GM23338 (cell line): ENCODE measurements at regions not wholly inside any gene's neighbourhood (a gene's known extent, or its start where the extent isn't known, plus 50 kb on each side); places are given as distances from the start of the nearest gene placed in this dataset.
"Not testable (repeated sequence)": the region's sequence is repeated elsewhere in the genome, so short reads cannot be mapped to it uniquely, and the experiment has no call there.

Source experiments
- CREB1 ChIP-seq: fragments of 250-450 bp; sonication (Bioruptor Pico); IDR thresholded peaks from 2 replicates; pipeline ENCODE4 v1.5.0; 2020; ENCODE audit warnings: low read depth, mild to moderate bottlenecking, moderate library complexity
- EZH2 ChIP-seq: fragments of 200-600 bp; sonication (generic); IDR thresholded peaks from one replicate; pipeline ENCODE4 v1.8.0; 2017; ENCODE audit warnings: antibody characterized with exemption, mild to moderate bottlenecking, low read depth; ENCODE audit not compliant: unreplicated experiment
- EZH2phosphoT487 ChIP-seq: fragments of 200-600 bp; sonication (generic); IDR thresholded peaks from one replicate; pipeline ENCODE4 v1.8.1; 2018; ENCODE audit warnings: antibody characterized with exemption; ENCODE audit not compliant: unreplicated experiment
- JUNB ChIP-seq: IDR thresholded peaks from one replicate; pipeline ENCODE4 v1.6.1; 2016; ENCODE audit warnings: antibody characterized with exemption; ENCODE audit not compliant: unreplicated experiment
- NANOG ChIP-seq: IDR thresholded peaks from 2 replicates; pipeline ENCODE4 v1.6.1; 2016; ENCODE audit warnings: antibody characterized with exemption, borderline replicate concordance
- POLR2AphosphoS5 ChIP-seq: IDR thresholded peaks from 2 replicates; pipeline ENCODE4 v1.6.1; 2016; ENCODE audit warnings: antibody characterized with exemption, low read depth
- REST ChIP-seq: IDR thresholded peaks from one replicate; pipeline ENCODE4 v1.6.1; 2018; ENCODE audit warnings: antibody characterized with exemption; ENCODE audit not compliant: unreplicated experiment
- STAT1 ChIP-seq: IDR thresholded peaks from one replicate; pipeline ENCODE4 v1.6.1; 2016; ENCODE audit warnings: antibody characterized with exemption; ENCODE audit not compliant: unreplicated experiment
- ZNF331 ChIP-seq: fragments of 250-450 bp; sonication (Bioruptor Pico); IDR thresholded peaks from 2 replicates; pipeline ENCODE4 v1.5.0; 2020; ENCODE audit warnings: low read depth, mild to moderate bottlenecking, moderate library complexity
- TF ChIP-seq, protein P1 (sequence below), 2 experiments: fragments of 200-600 bp in 1 of 2; sonication (generic) in 1 of 2; conservative IDR thresholded peaks; 2 replicates each; pipeline versions ENCODE4 v1.5.1 to v1.6.1; 2016 to 2017; ENCODE audit warnings: antibody characterized with exemption in 2 of 2, low read depth in 2 of 2, mild to moderate bottlenecking in 2 of 2, moderate library complexity in 1 of 2

- TF ChIP-seq, protein P1, sequence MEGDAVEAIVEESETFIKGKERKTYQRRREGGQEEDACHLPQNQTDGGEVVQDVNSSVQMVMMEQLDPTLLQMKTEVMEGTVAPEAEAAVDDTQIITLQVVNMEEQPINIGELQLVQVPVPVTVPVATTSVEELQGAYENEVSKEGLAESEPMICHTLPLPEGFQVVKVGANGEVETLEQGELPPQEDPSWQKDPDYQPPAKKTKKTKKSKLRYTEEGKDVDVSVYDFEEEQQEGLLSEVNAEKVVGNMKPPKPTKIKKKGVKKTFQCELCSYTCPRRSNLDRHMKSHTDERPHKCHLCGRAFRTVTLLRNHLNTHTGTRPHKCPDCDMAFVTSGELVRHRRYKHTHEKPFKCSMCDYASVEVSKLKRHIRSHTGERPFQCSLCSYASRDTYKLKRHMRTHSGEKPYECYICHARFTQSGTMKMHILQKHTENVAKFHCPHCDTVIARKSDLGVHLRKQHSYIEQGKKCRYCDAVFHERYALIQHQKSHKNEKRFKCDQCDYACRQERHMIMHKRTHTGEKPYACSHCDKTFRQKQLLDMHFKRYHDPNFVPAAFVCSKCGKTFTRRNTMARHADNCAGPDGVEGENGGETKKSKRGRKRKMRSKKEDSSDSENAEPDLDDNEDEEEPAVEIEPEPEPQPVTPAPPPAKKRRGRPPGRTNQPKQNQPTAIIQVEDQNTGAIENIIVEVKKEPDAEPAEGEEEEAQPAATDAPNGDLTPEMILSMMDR (conservative IDR thresholded peaks at IDR 0.05; ENCODE audit: low read depth in 2 of 2): not testable (repeated sequence)
- TF ChIP-seq REST; POLR2AphosphoS5; EZH2; STAT1; EZH2phosphoT487; CREB1 (CRISPR knock-in tag); JUNB; ZNF331 (CRISPR knock-in tag); NANOG: not testable (repeated sequence)
Observed at GRCh38 chr19:28057026-28057425, 1155.9 kb downstream of the UQCRFS1 start.
